ENCODE measurements at regions not wholly inside any gene's neighbourhood (a gene's known extent, or its start where the extent isn't known, plus 50 kb on each side); places are given as distances from the start of the nearest gene placed in this dataset.

GRCh38 chr6:163985710-163986109 is 571.2 kb downstream of the QKI start:
- DNase-seq (ENCODE audit: low spot score): no peak

DNA sequence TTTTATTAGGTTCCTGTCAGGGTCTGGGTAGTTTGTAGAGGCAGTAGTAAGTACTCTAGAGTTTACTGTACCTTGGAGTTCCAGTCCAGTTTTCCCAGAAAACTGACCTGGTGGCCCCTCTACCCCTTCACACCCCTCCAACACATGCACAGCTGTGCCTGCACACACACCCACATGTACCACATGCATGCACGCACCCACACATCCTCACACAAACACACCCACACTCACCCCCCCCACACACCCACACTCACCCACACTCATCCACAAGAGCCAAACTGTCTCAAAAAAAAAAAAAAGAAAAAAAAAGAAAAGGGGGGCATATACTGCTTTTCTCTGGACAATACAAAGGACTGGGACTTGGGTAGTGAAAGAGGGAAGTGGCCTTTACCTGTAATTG is 570.5 kb downstream of the QKI start:
- no peak for DNase-seq (ENCODE audit: low spot score)

DNA sequence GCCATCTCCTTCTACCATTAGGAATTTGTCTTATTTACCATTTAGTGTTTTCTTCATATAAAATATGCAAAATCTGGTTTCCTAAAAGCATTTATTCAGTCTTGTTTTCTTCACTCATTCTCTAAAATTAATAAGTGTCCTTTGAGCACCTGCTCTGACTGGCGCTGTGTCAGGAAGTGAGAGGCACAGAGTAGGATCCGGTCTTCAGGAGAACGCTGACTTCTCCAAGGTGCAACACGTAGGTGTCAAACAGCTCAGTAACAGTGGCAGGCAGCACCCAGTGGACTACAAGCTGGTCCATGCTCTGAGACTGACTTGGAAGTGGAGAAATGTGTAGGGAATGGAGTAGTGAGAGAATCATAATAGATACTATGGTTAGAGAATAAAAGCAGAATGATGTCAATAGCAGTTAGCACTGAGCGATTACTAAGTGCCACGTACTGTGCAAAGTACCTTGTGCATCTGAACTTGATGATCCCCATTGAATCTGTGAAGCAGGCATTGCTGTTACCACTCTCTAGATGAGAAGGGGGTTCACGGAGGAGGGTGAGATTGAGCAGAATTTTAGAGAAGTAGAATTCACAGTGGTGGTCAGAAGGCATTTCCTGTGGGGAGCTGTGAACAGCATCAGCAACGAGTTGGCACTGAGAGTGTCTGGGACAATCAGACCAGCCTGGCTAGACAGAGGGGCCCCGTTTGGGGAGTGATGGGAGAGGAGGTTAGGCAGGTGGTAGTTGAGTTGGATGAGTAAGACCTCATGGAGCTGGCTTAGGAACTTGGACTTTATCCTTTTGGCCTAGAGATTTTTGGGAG is 569.8 kb downstream of the QKI start:
- no peak for DNase-seq (ENCODE audit: low spot score)

DNA sequence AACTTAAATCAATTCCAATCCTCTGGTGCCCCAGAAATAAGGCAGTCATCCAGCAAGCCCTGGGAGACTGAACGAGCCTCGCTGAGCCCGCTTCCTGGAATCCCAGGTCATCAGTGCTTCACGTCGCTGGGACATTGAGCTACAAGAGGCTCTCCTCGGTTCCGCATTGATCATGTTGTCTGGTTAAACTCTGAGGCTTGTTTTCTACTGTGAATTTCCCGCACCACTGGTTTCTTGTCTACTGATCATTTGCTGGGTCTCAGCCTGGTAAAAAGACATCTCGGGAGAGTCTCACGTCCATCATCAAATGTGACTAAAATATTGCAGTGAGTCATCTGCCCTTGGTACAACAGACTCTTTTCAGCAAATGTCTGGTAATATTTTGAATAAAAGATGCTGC is 569.2 kb downstream of the QKI start:
- DNase-seq (ENCODE audit: low spot score): no peak

DNA sequence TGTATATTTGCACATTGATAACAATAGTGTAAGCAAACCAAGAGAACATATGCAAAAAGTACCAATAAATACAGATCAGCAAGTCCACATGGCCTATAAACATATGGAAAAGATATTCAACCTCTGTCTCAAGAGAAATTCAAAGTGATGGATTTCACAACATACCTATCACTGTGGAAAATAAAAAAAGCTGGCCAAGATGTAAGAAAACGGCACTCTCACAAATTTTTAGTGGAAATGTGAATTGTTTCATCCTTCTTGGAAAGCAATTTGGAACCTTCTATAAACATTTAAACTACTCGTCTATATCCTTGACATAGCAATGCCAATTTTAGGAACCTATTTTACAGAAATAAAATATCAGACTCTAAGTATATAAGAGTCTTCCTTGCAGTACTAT is 559.8 kb downstream of the QKI start:
- no peak for DNase-seq (ENCODE audit: low spot score)

DNA sequence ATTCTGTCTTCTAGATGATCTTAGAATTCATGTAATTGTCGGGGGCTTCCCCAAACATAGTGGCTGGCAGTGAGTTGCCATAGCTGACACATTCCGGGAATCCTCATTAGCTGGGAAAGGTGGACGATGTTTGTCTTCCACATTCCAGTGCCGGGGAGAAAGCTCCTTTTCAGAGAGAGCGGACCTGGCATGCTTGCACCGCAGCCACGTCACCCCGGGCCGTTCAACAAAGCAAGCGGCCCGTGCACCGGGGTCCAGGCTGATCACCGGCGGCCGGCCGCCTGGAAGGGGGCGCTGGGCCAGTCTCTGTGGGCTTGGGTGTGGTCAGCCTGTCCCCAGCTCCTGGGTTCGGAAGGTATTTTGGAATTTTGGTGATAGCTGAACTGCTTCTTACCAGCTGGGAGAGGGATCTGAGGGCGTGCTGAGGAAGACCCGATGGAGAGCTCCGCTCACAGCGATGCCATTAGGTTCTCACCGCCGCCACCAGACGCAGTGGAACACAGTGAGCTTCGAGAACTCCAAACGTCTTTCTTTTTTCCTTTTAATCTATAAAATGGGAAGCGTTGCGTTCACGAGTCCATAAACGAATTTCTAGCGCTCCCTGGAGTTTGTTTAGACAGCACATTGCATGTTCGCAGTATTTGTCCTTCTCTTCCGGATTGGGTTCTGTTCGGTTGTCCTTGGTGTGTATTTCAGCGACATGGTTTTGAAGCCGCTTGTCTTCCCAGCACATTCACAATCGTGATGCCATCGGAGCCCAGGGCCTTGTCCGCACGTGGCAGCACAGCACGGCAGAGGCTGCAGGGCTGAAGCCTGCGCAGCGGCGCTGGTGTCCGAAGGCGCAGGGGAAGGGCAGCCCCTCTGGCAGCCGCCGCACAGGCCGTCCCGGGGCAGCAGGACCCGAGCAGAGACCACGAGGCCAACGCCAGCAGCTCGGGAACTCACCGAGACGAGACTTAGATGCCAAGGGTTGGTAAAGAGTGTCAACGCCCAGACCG is 557.6 kb downstream of the QKI start:
- DNase-seq (ENCODE audit: low spot score): no peak

DNA sequence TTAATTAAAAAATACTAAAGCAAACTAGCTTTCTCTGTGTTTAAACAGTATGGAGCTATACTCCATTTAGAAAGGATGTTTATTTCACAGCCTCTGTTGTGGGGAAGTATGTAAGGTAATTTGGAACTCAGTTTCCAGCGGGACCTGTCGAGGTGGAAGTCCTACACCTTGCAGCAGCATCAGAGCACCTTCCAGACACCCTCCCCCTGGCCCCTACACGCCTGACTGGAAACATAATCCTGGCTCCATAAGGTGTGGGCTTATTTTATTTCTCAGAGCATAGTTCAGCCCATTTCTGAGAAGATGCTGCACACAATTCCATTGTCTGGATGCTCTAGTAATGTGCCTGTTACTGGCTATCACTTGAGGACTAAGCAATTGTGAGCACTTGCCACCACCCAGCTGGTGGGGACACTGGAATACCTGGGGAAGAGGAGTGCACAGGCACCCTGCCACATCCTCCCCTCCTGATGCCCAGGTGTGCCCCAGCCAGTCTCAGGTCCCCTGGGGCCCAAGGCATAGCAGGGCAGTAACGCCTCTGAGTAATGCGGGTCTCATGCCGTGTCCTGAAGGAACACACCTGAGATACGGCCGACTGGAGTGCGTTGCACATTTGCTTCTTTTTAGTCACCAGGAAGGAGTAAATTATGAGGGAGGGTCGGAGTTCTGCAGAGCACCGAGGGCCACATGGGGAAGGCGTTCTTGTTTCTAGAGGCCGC is 556.5 kb downstream of the QKI start:
- DNase-seq (ENCODE audit: low spot score): no peak

- no peak for DNase-seq (ENCODE audit: low spot score)
Observed at GRCh38 chr6:163965426-163966348, 551.2 kb downstream of the QKI start.

DNA sequence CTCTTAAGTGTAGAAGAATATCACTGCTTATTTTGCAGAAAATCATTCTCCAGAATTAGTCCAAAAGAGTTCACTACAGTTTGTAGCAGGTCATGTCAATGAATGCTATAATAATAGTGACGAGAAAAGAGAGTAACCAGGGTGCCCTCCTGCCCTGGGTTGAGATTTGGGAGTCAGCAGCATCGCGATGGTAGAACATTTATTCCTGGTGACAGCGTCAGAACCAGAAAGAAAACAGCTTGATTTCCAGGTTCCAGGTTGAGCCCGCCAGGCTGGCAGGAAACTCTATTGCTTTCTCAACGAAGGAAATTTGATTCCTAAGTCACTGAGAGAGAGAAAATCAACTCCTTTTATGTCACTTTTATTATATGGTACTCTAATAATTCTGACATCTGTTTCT is 550.3 kb downstream of the QKI start:
- no peak for DNase-seq (ENCODE audit: low spot score)

GRCh38 chr6:163963205-163964120 is 548.9 kb downstream of the QKI start:
- DNase-seq (ENCODE audit: low spot score): no peak

DNA sequence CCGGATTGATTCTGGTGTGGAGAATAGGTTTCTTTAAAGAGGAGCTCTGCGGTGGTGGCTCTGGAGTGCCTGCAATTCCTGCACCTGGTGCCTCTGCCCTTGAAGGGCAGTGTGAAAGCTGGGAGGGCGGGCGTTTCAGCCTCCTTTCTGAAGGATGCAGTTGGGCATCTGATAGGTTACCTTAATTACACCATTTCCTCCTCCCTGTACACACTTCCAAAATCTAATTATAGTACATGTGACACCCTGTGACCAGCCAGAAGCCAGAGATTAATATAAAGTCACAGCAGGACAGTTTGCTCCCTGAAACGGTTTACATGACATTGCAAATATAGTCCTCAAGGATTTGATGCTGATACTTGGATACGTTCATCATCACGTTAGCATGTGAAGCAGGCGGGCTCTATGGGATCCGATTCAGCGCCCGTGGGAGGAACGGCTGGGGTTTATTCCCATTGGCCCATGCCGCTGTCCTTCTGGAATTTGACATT is 548.2 kb downstream of the QKI start:
- no peak for DNase-seq (ENCODE audit: low spot score)

- DNase-seq (ENCODE audit: low spot score): no peak
Observed at GRCh38 chr6:163960128-163960527, 545.6 kb downstream of the QKI start.

DNA sequence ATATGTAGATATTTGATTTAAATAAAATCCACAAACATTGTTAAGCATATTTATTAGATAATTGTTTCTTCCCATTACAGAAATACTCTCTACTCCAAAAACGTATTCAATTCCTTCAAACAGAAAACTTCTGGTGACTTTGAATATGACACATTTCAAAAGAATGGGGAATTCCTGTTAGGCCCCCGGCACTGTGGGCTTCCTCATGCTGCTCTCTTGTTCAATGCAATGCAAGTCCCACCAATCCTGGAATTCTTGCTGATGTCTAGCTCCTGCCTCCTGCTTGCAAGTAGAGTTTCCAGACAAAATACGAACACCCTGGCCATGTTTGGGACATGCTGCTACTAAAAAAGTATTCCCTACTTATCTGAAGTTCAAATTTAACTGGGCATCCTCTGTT is 544.1 kb downstream of the QKI start:
- peak; percentile 81 for DNase-seq (ENCODE audit: low spot score)

DNA sequence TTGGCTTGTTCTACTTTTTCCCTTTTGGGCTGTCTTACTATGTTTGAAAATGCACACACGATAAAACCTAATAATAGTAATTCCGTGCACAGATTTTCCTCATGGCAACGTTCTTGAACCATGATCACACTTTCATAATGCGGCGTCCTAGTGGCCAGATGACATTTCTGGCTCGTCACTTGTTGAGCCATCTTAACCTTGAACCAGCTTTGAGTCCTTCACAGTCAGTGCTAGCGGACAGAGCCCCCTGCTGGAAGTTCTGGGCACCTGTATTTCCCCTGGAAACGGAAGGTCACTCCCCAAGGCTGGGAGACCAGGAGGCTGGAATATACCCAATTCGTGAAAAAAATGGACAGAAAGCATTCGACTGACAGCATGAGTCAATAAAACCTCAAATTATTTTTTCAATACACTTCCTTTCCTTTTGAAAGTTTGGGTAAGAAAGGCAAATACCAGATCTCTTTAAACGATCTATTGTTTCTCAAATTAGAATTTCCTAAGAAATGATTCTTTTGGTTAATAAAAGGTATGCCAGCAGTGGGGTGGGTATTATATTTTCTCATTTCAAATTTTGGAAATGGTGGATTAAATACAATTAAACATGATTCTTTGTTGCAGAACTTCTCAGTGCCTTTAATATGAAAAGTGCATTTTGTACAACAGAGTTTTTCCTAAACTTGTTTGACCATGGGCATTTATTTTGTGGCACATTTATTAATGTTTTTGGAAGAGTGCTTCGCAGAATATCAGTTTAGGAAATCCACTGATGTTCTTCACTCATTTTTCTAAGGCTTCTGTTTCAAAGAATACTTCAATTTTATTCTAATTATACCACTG is 542.3 kb downstream of the QKI start:
- peak; percentile 88 for DNase-seq (ENCODE audit: low spot score)

DNA sequence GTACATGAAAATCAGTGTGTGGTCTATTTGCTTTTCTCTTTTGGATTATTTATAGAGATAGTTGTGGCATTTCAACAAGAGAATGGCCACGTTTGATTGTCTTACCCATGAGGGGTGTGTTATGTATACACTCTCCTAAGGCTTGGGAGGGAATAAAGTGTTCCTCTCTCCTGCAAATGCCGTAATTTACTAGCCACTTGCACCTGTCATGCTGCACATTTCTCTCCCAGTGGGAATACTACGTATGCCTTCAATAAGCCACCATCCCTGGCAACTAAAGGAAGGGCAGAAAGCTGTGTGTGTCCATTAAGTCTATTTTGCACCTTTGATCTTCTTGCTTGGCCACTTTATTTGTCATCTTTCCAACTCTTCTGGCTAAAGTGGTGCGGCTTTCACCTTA is 541.2 kb downstream of the QKI start:
- DNase-seq (ENCODE audit: low spot score): no peak

- DNase-seq (ENCODE audit: low spot score): no peak
Observed at GRCh38 chr6:163955096-163955495, 540.6 kb downstream of the QKI start.

GRCh38 chr6:163954088-163954775 is 539.7 kb downstream of the QKI start:
- DNase-seq (ENCODE audit: low spot score): no peak

- DNase-seq (ENCODE audit: low spot score): no peak
Observed at GRCh38 chr6:163952005-163952404, 537.5 kb downstream of the QKI start.
